GM18868 (cell line): ENCODE measurements at regions not wholly inside any gene's neighbourhood (a gene's known extent, or its start where the extent isn't known, plus 50 kb on each side); places are given as distances from the start of the nearest gene placed in this dataset.

ENCODE experiments used
- ATAC-seq: cut with Tn5 transposase; IDR thresholded peaks from one replicate; pipeline ENCODE4 v1.9.1; 2021; ENCODE audit warnings: mild to moderate bottlenecking, moderate library complexity; ENCODE audit not compliant: unreplicated experiment

GRCh38 chr9:13378154-13378553 is 98.7 kb upstream of the MPDZ start:
- no peak for ATAC-seq

GRCh38 chr9:13377171-13377925 is 97.9 kb upstream of the MPDZ start:
- ATAC-seq, result no peak

DNA sequence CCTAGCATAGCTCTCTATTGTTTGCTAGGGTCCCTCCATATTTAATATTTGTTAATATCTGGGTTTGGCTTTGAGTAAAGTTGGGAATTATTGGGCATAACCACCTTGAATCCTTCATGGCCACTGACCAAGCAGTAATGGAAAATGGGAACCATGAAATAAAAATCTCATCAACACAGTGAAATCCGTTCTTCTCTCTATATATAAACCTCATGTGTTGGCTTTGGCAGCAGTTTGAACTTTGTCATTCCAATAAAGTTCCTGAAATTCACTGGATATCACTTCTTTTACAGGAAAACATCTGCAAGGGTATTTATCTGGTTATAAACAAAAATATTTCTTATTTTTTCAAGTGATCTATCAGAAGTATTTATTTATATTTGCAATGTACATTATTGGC is 93.0 kb upstream of the MPDZ start:
- no peak for ATAC-seq

GRCh38 chr9:13369431-13369830 is 89.9 kb upstream of the MPDZ start:
- no peak for ATAC-seq

DNA sequence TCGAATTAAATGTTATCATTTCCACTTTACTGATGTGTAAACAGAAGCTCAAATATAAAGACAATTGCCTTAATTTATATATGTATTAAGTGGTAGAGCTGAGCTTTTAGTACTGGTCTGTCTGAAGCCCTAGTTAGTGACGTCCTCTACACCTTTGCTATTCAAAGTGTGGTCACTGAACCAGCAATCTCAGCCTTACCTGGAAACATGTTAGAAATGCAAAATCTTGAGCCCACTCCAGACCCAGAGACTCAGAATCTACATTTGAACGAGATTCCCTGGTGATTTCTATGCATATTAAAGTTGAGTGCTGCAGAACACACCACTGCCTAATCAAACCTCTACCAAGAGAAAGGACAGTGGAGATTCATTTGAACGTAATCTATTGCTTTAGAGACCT is 88.3 kb upstream of the MPDZ start:
- no peak for ATAC-seq

- ATAC-seq, result no peak
Observed at GRCh38 chr9:13364271-13365000, 84.9 kb upstream of the MPDZ start.

- ATAC-seq, result no peak
Observed at GRCh38 chr9:13361076-13361475, 81.6 kb upstream of the MPDZ start.

DNA sequence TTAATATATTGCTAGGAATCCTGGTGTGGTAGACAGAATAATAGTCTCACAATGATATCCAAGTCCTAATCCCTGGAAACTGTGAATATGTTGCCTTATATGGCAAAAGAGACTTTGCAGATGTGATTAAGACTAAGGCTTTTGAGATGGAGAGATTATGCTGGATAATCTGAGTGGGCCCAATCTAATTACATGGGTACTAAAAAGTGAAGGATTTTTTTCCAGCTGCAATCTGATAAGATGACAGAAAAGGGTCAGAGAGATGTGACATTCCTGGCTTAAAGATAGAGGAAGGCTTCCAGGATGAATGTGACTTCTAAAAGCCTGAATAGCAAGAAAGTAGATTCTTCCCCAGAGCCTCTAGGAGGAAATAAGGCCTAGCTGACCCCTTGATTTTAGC is 80.7 kb upstream of the MPDZ start:
- no peak for ATAC-seq

- ATAC-seq, result no peak
Observed at GRCh38 chr9:13358128-13358527, 78.6 kb upstream of the MPDZ start.

GRCh38 chr9:13354733-13355132 is 75.2 kb upstream of the MPDZ start:
- no peak for ATAC-seq

DNA sequence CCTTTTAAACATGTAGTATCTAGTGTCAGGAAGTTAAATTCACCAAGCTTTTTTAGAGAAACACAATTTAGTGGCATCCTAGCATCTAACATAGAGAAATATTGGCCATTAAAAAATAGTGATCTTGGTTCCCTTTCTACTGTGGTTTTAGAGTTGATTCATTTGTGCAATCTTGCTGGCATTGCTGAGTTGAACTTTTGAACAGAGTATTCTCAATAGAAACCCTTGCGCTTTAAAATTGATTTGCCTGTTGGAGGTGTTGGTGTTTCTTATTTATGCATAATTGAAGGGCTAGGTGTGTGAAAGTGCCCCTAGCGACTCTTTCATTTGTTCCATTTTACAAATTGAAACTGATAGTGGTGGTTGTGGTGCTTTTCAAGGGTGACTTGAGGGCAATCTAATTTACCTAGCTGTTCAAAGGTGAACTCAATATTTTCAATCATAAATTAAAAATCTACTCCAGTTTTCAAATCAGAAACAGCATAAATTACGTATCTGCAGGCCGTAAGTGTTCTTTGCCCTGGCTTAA is 73.0 kb upstream of the MPDZ start:
- no peak for ATAC-seq

GRCh38 chr9:13351778-13352386 is 72.4 kb upstream of the MPDZ start:
- ATAC-seq, result peak; percentile 52

GRCh38 chr9:13332571-13332970 is 53.1 kb upstream of the MPDZ start:
- ATAC-seq, result no peak

GRCh38 chr9:13331320-13331719 is 51.8 kb upstream of the MPDZ start:
- ATAC-seq, result no peak

DNA sequence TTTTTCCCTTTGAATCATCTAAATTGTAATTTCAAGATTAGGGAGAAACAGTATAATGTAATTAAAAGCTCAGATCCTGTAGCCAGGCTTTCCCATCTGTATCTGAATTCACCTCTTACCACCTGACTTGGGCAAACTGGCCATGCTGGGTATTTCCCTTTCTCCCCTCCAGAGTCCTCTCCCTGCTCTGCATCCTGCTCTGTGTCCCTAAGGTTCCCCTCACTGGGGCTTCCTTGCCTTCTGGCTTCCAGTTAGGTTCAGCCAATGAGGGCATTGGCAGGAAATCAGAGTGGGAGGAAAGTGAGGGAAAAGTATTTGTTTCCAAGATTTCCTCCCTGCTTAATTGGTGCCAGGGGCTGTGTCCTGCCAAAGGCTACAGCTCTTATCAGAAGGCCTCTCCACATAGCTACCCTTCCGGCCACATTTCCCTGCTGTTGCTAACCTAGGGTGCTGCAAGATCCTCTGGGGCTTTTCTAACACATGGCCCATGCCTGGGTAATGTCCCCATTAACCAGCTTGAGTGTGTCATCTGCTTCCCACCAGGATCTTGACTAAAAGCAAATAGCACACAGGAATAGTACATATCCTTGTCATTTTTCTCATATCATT is 51.0 kb upstream of the MPDZ start:
- no peak for ATAC-seq
